AG08395 (cell line): ENCODE measurements at regions not wholly inside any gene's neighbourhood (a gene's known extent, or its start where the extent isn't known, plus 50 kb on each side); places are given as distances from the start of the nearest gene placed in this dataset.
A peak's percentile ranks its signal among the peaks of the same experiment; 100 is the strongest.
"Not testable (repeated sequence)": the region's sequence is repeated elsewhere in the genome, so short reads cannot be mapped to it uniquely, and the experiment has no call there.

Experiments used
- DNase-seq: peaks from one replicate; pipeline ENCODE4 v3.0.0; 2012; ENCODE audit warnings: mixed read lengths, low spot score

DNA sequence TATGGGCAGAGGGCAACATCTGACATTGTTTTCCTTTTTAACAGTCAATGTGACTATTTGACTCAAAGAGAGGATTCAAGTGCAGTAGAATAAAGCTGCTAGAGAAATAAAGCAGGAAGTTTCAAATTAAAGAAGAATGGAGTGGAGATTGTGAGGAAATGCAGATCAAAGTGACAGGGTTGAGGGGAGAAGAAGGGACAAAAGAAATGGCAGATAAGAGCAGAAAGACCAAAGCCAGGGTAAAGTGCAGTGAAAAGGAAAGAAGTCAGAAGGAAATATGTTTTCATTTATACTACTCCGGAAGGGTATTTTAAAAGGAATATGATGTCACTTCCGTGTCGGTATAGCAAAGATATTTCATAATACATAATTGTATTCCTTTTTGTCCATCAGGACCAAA lies 297.5 kb upstream of the CRIM1 start:
- no peak for DNase-seq

DNA sequence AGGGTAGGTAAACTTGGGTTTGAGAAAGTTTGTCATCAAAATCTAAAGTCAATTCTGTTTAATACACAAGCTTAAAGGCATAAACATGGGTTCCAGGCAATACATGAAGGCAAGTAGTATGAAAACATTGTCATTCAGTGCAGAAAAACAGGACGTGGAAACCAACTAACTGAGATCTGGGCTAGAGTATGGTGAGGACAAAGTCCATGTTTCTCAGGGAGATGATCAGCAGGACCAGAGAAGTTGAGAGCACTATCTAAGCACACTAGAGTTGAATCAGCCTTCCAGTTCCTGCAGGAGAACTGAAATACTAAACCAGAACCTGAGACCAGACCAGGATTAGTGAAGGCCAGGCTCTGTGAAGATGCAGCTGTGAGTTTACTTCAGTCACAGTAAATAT lies 302.8 kb upstream of the CRIM1 start:
- DNase-seq = no peak

DNA sequence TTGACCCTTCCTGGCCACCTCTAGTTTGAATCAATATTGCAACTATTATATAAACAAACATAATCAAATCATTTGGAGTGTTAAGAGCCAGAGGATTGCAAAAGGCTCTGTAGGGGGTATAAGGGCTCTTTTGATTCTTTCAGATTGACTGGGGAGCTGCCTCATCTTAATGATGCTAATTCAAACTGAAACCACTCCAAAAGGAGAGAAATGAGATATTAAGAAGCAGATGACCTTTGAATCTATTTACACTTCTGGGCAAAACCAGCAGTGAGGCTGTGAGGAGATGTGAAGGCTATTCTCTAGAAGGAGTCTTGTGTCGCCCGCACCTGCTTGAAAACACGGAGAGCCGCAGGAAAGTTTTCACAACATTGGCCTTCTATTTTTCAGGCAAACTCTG lies 311.2 kb upstream of the CRIM1 start:
- no peak for DNase-seq

DNA sequence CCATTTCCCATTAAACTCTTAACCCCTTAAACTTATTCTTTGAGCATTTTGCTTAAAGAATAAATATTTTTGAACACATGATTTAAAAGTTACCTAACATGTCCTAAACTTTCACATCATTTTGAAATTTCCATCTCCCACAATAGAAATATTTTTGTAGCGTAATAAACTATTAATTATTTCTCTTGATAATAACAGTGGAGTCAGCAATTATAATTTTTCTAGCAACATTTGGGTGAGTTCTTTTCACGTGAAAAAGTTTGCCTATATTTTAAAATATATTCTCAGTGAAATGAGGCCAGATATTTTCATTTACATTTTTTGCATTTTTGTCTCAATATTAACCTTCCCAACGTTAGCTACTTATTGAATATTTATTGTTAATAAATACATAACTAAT lies 320.4 kb upstream of the CRIM1 start:
- no peak for DNase-seq

DNA sequence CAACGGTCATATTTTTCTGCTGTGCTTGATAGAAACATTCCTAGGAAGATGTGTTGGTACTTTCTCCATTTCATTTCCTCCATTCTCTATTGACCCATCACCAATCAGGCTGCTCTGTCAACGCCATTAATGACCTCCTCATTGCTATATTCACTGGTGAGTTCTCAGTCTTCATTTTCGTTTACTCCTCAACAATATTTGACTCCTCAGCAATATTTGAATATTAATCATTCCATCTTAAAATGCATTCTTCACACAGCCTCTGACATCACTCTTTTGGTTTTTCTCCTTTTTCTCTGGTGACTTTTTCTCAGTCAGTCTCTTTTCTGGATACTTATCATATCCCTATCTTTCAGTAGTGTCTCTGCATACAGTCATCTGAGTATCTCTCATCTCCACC lies 323.5 kb upstream of the CRIM1 start:
- no peak for DNase-seq

DNA sequence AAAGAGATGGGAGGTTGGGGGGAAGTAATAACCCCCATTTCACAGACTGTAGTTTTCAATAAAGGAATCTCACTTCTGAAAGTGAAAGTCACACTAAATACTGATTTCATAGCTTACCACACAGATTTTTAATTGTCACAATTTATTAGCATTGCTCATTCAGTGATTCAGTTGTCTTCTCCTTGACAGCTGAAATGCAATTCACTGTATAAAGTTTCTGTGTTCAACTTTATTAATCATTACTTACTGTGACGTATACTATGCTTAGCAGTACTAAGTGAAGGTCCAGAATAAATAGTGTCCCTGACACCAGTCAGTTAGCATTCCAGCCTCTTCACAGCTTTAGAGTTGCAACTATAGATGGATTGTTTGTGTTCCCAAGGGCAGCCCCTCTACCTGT lies 324.1 kb upstream of the CRIM1 start:
- DNase-seq = no peak

DNA sequence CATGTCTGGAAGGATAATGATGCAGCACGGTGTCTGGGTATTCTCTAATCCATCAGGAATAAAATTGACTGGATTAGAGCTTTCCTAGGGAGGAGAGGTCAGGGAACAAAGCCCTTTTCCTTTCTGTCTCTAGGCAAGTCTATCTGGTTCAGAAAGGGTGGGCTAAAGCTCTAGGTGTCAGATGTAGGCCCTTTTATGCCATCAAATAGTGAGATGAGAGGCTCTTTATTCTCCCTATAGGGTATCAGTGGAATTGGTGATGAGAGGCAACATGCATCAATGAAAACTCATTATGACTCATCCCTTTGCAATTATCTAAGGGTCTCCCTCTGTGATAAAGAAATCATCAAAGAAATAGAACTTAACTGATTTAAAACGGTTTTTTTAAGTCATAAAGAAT lies 328.0 kb upstream of the CRIM1 start:
- DNase-seq = no peak

DNA sequence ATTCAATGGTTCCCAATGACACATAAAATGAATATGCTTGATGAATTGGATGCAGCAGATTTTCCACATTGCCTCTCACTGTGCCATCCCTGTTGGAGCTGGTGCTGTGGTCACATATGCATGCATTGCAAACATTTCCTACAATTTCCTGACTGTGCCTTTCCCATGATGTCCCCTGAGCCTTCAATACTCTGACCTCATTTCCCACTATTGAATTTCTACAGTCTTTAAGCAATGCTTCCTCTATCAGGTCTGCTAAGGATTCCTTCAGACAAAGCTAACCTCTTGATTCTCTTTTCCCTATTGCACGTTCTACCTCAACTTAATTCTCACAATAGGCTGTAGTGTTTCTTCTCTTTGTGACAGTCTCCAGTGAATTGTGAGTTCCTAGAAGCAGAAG lies 342.5 kb upstream of the CRIM1 start:
- no peak for DNase-seq

DNA sequence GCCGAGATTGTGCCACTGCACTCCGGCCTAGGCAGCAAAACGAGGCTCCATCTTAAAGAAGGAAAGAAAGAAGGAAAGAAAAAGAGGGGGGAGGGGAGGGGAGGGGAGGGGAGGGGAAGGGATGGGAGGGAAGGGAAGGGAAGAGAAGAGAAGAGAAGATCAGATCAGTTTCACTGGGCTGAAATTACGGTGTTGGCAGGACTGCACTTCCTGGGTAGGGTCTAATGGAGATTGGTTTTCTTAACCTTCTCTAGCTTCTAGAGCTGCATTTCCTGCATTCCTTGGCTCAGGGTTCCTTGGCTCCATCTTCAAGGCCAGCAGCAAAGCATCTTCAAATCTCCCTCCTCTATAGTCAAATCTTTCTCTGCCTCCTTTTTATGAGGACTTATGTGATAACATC lies 349.1 kb upstream of the CRIM1 start:
- no peak for DNase-seq

DNA sequence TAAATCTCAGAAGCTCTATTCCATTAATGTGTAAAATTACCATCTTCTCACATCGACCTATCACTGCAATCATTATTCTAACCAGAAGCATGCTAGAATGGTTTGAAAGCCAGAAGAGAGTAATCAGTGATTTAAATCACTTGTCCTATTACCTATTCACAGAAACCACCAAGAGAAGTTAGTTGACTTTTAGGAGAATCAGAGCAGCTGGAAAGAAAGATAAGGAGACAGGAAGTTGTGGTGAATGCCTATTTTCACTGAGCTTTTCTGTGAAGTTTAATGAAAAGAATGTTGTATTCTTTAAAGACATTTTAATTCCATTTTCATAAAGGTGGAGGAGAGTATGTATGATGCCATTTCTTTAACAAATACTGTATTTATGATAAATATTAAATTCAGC lies 352.6 kb upstream of the CRIM1 start:
- no peak for DNase-seq

DNA sequence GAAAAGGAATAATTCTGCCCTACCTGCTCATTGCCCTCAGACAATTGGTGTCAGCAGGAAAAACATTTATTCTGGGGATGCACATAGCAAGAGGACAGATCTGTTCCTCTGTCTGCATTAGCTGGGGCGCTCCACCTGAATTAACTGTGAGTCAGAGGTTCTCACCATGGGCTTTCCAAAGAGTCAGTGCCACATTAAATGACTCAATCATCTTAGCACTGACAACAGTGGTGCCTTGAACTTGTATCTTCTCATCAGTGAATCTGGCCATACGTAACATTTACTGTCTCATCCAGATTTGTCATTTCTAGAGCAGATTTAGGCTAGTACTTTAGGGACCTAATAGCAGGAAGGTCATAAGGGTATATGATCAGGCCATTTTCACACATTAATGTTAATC lies 358.1 kb upstream of the CRIM1 start:
- DNase-seq = no peak

DNA sequence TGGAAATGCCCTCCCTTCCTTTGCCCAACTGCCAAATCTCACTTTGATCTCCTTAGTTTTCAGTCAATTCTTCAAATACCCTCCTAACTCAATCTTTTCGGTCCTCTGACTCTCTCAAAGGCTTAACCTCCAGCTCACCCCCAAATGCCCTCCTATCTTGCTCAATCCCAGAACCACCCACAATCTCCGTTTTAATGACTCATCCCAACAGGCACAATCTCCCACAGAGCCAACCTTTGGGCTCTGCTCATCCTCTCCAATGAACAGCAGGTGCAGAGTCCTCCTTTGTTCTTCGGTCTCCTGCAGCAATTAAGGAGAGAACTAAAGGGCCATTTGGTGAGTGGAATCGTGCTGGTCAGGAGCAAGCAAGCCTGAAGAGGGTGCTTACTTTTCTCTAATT lies 366.1 kb upstream of the CRIM1 start:
- DNase-seq = no peak

DNA sequence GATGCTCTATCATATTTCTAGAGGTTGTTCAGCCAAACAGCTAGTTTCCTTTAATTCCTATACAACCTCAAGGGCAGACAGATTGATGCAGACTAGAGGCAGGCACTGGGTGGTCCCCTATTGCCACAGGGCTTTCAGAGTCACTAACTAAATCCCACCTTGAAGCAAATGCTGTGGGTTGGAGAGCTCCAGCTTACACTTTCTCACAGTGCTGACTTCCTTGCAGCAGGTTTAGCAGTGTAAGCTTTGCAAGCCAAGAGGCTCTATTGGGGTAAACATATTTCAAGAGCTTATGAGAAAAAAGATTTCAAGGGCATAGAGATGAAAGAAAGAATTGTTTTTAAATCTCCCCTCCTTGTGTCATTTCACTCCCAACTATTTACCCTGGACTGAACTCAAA lies 366.5 kb upstream of the CRIM1 start:
- DNase-seq = no peak

DNA sequence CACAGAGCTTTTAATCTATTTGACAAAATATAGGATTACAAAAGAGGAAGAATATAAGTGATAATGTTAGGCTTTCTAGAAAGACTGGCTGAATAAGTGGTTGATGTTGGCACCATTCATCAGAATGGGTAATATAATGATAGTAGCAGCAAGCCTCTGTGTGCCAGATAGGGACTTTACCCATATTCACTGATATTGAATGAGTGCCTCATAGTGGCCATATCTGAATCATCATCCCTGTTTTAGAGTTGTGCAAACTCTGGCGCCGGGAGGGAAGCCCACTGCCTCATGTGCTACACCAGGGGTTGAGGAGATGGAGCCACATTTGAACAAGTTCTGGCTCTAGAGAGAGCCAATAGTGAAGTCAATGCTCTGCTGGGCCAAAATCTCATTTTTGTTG lies 368.7 kb upstream of the CRIM1 start:
- DNase-seq = no peak

DNA sequence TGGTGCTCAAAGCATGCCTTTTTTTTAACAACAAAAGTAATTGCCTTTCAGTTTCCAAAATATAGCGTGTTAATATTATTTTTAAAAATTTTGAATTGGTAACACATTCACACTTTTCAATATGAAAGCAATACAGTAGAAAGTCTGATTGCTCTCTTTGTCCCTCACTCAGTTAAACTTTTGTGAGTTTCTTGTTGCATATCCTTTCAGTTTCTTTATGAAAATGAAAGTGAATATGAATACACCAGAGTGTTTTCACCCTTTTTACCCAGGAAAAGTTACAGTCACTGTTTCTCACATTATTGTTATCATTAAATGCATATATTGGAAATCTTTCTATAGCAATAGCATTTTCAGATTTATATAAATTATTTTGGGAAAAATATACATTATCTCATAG lies 377.4 kb upstream of the CRIM1 start:
- DNase-seq = no peak

DNA sequence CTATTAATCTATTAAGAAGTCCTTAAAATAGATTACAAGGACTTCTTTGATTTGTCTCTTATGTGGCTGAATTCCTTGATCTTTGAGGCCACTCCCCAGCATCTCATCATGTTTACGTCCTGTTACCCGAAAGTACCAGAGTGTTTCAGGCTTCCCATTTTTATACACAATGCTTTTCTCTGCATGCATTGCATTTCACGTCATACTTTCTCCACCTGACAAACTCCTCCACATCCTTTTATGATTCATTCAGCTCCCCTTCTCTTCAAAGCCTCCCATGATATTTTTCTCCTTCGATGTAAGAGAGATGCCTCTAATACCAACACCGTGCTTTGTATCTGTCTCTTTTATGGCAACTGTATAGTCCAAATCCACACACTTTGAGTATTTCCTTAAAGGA lies 379.0 kb upstream of the CRIM1 start:
- no peak for DNase-seq

DNA sequence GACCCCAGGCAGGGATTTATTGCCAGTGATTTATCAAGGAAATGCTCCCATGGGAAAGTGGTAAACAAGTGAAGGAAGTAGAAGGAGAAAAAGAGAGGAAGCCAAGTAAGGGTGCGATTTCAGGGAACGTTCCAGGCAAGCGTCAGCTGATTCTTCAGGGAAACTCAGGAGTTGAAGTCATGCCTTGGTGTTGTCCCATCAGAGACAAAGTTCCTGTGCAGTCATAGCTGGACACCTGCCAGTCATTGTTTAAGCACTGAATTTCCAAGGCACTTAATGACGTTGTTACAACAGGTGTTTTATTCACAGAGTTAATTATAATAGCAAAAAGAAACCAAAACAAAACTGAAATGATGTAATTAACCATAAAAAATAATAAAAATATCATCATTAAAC lies 381.8 kb upstream of the CRIM1 start:
- no peak for DNase-seq

DNA sequence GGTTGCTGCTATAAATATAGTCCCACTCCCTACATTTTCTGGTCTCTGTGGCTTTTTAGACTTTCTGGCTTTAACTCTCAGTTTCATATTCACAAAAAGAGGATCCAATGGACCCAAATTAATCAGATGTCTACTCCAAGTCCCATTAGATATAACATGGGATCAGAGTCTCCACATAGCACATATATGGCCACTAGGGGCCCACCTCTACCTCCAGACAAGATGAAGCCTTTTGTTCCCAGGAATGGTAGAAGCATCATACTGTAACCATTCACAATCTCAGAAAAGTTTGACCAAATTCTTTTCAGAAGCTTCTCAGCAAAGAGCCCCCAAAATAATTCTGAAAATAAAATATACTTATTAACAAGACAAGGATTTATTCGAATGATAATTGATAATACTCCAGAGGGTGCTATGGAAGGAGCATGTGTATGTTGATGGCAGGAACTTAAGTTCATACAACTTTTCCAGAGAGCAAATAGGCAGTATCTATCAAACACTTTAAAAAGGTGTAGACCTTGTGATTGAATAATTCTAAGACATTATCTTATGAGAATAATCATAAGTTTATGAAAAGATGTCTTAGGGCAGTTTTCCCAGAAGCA lies 382.3 kb upstream of the CRIM1 start:
- peak; percentile 2 for DNase-seq

DNA sequence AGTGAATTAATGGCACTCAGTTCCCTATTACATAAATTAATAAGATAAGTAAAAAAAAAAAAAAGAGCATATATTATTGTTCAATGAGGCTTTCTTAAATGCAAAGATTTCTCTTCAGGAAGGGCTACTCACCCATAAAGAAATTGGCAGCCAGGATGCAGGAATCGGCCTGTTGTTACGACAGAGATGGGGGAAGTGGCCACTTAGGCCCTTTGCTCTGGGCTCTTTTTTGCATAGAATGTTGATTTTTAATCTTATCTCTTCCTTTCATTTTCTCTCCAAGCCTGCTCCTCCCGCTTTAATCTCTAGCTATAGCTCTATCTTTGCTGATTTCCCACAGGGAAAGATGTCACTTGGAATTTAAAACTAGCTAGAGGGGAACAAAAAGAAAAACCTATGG lies 391.8 kb upstream of the CRIM1 start:
- no peak for DNase-seq

DNA sequence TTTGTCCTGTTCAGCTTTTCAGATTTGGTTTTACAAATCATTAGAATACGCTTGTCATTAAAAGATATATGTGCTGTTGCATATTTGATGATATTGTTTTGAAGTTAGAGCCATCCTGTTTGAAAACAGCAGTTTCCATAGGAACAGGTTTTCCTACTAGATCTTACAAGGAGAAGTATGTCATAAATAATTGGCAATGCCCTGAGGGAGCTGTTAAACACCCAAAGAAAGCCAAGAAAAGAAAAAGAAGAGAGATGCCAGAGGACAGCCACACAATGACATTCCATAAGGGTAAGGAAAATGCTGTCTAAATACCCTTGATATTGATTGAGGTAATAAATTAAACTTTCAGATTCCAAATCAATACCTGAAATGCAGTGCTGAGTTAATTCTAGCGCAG lies 392.2 kb upstream of the CRIM1 start:
- no peak for DNase-seq

DNA sequence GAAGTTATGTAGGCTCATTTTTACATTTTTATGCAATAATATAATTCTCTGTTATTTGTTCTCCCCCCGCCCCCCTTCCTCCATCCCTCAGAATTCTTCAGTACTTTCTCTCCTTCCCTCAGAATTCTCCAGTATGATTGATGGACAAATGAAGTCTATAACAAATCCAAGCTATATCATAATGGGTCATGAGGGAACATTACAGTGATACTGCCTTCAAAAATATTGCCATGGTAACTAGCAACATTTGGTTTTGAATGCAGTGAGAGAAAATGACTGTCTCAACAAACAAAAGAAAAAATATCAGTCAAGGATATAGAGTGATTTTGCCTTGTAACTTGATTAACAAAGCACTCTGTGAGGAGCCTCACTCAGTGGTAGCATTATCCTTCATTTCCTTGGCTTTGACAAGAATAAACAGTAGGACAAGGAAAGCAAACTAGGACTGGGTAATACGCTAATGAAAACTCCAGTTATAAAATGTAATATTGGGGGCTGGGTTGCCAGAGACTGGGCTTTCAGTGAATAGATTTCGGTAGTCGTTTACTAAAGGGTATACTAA lies 392.9 kb upstream of the CRIM1 start:
- no peak for DNase-seq

DNA sequence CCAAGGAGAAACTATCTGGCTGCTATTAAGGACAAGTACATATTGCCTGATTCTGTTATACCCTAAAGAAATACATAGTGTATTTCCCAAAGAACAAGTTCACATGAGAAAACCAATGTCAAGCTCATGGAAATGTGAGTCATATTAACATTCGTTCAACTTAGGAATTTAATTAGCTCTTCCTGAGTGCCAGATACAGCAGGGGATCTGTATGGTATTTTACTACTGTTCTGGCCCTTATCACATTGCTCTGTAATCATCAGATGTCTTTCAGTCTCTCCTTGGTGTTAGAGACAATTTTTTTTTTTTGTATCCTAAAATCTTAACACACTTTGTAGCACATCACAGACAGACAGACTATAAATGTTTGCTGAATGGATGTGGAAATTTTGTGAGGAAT lies 395.0 kb upstream of the CRIM1 start:
- no peak for DNase-seq

DNA sequence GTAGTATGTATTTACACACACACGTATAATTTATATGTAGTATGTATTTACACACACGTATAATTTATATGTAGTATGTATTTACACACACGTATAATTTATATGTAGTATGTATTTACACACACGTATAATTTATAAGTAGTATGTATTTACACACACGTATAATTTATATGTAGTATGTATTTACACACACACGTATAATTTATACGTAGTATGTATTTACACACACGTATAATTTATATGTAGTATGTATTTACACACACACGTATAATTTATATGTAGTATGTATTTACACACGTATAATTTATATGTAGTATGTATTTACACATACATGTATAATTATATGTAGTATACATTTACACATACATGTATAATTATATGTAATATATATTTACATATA lies 398.5 kb upstream of the CRIM1 start:
- DNase-seq = not testable (repeated sequence)

DNA sequence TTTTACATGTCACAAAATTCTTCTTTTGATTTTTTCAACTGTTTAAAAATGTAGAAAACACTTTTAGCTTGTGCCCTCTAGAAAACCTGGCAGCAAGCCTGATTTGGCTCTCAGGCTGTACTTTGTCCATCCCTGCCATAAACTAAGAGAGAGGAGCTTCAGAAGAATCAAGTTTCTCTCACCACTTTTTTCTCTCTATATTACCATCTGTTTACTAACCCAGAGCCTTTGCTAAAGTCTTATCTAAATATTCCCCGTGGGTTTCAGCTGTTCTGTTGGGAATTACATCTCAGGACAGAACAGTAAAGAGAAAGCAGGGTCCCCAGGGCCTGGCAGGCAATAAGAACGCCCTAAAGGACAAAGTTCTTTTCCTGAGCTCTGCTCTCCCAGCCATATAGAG lies 409.1 kb upstream of the CRIM1 start:
- DNase-seq = no peak

DNA sequence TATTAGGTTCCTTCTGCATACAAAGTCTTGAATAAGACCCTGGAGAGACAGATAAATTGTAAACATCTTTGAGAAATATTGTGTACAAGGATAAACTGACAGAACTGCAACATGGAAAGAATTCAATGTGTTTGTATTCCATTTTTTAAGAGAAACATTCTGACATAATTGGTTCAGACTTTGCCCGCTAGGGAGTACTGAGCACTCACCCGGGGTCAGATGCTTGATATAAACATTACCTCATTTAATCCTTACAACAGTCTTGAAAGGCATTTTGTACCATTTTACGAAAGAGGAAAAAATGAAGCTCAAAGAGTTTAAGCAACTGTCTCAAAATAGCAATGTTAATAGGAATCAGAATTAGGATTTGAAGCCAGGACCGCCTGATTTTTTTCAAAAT lies 416.7 kb upstream of the CRIM1 start:
- no peak for DNase-seq
